ENCODE measurements at regions not wholly inside any gene's neighbourhood (a gene's known extent, or its start where the extent isn't known, plus 50 kb on each side); places are given as distances from the start of the nearest gene placed in this dataset.
"Not testable (repeated sequence)": the region's sequence is repeated elsewhere in the genome, so short reads cannot be mapped to it uniquely, and the experiment has no call there.

DNA sequence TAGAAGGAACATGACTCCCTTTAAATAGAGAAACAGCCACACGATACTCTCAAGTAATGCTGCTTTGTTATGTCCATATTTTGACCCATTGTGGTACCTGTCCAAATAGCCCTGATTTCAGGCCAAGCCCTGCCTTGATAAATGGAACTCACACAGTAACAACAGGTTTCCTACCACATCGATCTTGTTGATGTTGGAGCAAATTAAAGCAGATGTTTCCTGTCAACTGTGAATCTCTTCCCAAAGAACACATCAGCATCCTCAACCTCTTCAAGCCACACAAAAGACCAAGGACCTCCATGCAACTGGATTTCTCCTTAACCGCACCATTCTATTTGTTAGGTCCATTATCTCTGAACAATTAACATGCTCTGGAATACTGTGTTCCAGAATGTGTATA lies 109.5 kb downstream of the FOXD4L6 start:
- not testable (repeated sequence) for H3K9me3 ChIP-seq (ENCODE audit: control insufficient read depth in 1 of 2, low read length in 2 of 2); H3K4me3 ChIP-seq (ENCODE audit: low read depth in 1 of 2, low read length in 2 of 2); H3K27me3 ChIP-seq (ENCODE audit: control insufficient read depth in 1 of 2, insufficient read depth in 2 of 2, low read length in 2 of 2); H3K36me3 ChIP-seq (ENCODE audit: control insufficient read depth in 1 of 2, insufficient read depth in 2 of 2, low read length in 2 of 2); H3K4me1 ChIP-seq (ENCODE audit: control insufficient read depth in 1 of 2, insufficient read depth in 2 of 2, low read length in 2 of 2); H3K27ac ChIP-seq (ENCODE audit: low read depth, low read length); H3K9ac ChIP-seq (ENCODE audit: low read depth in 1 of 2, low read length in 2 of 2)

DNA sequence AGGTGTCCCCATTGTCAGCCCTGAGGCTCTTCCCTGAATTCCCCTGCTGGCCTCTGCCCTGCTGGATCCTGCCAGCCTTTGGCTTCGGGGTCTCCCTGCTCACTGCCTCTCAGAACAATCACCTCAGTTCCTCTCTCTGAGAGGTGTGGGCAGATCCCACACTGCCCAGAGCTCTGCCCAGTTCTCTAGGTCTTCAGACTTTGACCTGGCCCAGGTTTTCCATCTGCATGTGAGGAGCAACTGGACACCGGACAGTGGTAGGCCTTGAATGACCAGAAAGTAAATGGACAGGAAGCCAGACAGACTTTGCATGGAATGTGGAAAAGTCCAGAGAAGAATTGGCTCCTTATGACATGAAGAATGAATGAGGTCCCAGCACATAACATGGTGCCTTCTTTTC lies 111.8 kb downstream of the FOXD4L6 start:
- not testable (repeated sequence) for H3K9me3 ChIP-seq (ENCODE audit: control insufficient read depth in 1 of 2, low read length in 2 of 2); H3K4me1 ChIP-seq (ENCODE audit: control insufficient read depth in 1 of 2, insufficient read depth in 2 of 2, low read length in 2 of 2); H3K27ac ChIP-seq (ENCODE audit: low read depth, low read length); H3K36me3 ChIP-seq (ENCODE audit: control insufficient read depth in 1 of 2, insufficient read depth in 2 of 2, low read length in 2 of 2); H3K4me3 ChIP-seq (ENCODE audit: low read depth in 1 of 2, low read length in 2 of 2); H3K9ac ChIP-seq (ENCODE audit: low read depth in 1 of 2, low read length in 2 of 2); H3K27me3 ChIP-seq (ENCODE audit: control insufficient read depth in 1 of 2, insufficient read depth in 2 of 2, low read length in 2 of 2)

DNA sequence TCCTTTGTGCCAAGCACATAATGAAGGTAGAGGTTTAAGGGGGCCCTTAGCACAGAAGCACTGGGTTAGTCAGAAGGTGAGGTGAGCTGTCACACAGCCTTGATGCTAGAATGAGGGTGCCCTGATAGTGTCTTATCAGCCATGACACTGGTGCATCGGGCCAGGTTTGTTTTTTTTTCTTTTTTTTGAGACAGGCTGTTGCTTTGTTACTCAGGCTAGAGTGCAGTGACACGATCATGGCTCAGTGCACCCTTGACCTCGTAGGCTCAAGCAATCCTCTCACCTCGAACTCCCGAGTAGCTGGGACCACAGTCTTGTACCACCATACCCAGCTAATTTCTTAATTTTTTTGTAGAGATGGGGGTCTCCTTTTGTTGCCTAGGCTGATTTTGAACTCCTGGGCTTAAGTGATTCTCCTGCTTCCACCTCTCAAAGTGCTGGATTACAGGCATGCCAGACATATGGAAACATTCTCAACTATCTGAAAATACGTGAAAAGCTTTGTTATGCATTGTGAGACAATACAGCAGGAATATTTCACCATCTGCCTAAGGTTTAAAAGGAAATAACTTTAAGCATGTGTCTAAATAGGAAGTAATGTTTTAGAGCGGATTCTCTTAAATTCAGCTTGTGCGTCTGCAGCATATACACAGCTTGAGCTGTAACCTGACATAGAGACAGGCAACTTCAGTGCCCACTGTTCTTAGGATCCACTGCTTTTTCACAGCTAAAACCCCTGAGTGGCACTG lies 128.4 kb downstream of the FOXD4L6 start:
- H3K9me3 ChIP-seq (ENCODE audit: control insufficient read depth in 1 of 2, low read length in 2 of 2); H3K27ac ChIP-seq (ENCODE audit: low read depth, low read length); H3K9ac ChIP-seq (ENCODE audit: low read depth in 1 of 2, low read length in 2 of 2); H3K4me1 ChIP-seq (ENCODE audit: control insufficient read depth in 1 of 2, insufficient read depth in 2 of 2, low read length in 2 of 2); H3K27me3 ChIP-seq (ENCODE audit: control insufficient read depth in 1 of 2, insufficient read depth in 2 of 2, low read length in 2 of 2); H3K4me3 ChIP-seq (ENCODE audit: low read depth in 1 of 2, low read length in 2 of 2); H3K36me3 ChIP-seq (ENCODE audit: control insufficient read depth in 1 of 2, insufficient read depth in 2 of 2, low read length in 2 of 2): not testable (repeated sequence)

DNA sequence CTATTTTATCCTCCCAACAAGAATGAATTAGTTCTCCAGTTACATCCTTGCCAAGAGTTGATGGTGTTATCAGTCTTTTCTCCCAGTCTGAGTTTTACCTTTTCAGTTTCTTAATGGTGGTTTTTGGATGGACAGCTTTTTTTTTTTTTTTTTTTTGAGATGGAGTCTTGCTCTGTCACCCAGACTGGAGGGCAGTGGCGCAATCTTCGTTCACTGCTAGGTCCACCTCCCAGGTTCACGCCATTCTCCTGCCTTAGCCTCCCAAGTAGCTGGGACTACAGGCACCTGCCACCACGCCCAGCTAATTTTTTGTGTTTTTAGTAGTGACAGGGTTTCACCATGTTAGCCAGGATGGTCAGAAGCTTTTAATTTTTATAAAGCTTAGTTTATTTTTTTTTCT lies 133.0 kb downstream of the FOXD4L6 start:
- H3K4me1 ChIP-seq (ENCODE audit: control insufficient read depth in 1 of 2, insufficient read depth in 2 of 2, low read length in 2 of 2), result peaks cover 0 to 14% of the 10 kb centered on the region in 2 donors
- H3K9me3 ChIP-seq (ENCODE audit: control insufficient read depth in 1 of 2, low read length in 2 of 2); H3K36me3 ChIP-seq (ENCODE audit: control insufficient read depth in 1 of 2, insufficient read depth in 2 of 2, low read length in 2 of 2); H3K27ac ChIP-seq (ENCODE audit: low read depth, low read length); H3K27me3 ChIP-seq (ENCODE audit: control insufficient read depth in 1 of 2, insufficient read depth in 2 of 2, low read length in 2 of 2); H3K4me3 ChIP-seq (ENCODE audit: low read depth in 1 of 2, low read length in 2 of 2); H3K9ac ChIP-seq (ENCODE audit: low read depth in 1 of 2, low read length in 2 of 2): not testable (repeated sequence)

DNA sequence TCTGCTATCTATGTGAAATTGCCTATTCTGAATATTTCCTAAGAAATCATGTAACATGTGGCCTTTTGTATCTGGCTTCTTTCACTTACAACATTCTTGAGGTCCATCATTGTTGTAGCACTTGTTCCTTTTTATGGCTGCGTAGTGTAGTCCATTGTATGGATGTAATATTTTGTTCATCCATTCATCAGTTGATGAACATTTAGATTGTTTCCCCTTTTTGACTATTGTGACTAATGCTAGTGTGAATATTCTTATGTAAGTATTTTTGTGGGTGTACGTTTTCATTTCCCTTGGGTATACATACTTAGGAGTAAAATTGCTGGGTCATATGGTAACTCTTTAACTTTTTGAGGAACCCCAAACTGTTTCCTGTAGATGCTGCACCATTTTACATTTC lies 134.6 kb downstream of the FOXD4L6 start:
- H3K27ac ChIP-seq (ENCODE audit: low read depth, low read length); H3K9ac ChIP-seq (ENCODE audit: low read depth in 1 of 2, low read length in 2 of 2); H3K4me3 ChIP-seq (ENCODE audit: low read depth in 1 of 2, low read length in 2 of 2); H3K36me3 ChIP-seq (ENCODE audit: control insufficient read depth in 1 of 2, insufficient read depth in 2 of 2, low read length in 2 of 2); H3K9me3 ChIP-seq (ENCODE audit: control insufficient read depth in 1 of 2, low read length in 2 of 2); H3K27me3 ChIP-seq (ENCODE audit: control insufficient read depth in 1 of 2, insufficient read depth in 2 of 2, low read length in 2 of 2): not testable (repeated sequence)
- peaks cover 0 to 14% of the 10 kb centered on the region in 2 donors for H3K4me1 ChIP-seq (ENCODE audit: control insufficient read depth in 1 of 2, insufficient read depth in 2 of 2, low read length in 2 of 2)

DNA sequence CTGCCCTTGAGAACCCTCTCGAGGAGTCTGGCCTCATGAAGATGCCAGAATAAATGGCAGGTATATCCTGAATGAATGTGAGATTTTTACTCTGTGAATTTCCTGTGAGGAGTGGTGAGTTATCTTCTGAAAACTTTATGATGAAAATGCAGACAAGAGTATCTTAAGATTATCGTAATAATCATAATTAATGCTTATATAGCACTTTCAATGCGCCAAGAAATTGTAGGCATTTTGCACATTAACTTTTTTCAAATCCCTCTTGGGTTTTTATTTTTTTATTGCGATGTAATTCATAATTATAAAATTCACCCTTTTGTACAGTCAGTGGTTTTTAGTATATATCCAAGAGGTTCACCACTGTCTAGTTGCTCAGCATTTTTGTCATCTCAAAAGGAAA lies 135.1 kb downstream of the FOXD4L6 start:
- H3K36me3 ChIP-seq (ENCODE audit: control insufficient read depth in 1 of 2, insufficient read depth in 2 of 2, low read length in 2 of 2); H3K9me3 ChIP-seq (ENCODE audit: control insufficient read depth in 1 of 2, low read length in 2 of 2); H3K27ac ChIP-seq (ENCODE audit: low read depth, low read length); H3K27me3 ChIP-seq (ENCODE audit: control insufficient read depth in 1 of 2, insufficient read depth in 2 of 2, low read length in 2 of 2); H3K9ac ChIP-seq (ENCODE audit: low read depth in 1 of 2, low read length in 2 of 2): not testable (repeated sequence)
- peak overlapping the region in 1 of 2 donors; percentile 87 for H3K4me3 ChIP-seq (ENCODE audit: low read depth in 1 of 2, low read length in 2 of 2)
- H3K4me1 ChIP-seq (ENCODE audit: control insufficient read depth in 1 of 2, insufficient read depth in 2 of 2, low read length in 2 of 2), result peaks cover 0 to 14% of the 10 kb centered on the region in 2 donors

DNA sequence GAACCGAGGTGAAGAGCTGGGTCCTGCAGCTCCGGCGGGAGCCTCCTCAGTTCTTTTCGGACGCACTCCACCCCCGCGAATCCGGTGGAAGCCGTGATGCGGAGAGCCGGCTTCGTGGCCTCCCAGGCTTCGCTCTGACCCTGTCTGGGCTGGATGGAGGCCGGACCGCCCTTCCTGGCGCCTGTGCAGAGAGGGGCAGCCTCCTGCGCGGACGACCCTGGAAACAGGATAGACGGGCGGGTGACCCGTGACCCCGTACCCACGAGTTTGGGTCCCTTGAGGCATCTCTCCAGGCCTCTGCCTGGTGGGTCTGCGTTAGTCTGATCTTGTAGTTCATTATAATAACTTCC lies 136.0 kb downstream of the FOXD4L6 start:
- Histone ChIP-seq H3K27ac (ENCODE audit: low read depth, low read length) (peak overlapping the region; percentile 79), H3K4me3 (ENCODE audit: low read depth in 1 of 2, low read length in 2 of 2) (peak overlapping the region; percentile 87 to 88), H3K9ac (ENCODE audit: low read depth in 1 of 2, low read length in 2 of 2) (peak overlapping the region; percentile 85 to 94), H3K4me1 (ENCODE audit: control insufficient read depth in 1 of 2, insufficient read depth in 2 of 2, low read length in 2 of 2) (peaks cover 0 to 14% of the 10 kb centered on the region in 2 donors)
- not testable (repeated sequence) for H3K9me3 ChIP-seq (ENCODE audit: control insufficient read depth in 1 of 2, low read length in 2 of 2); H3K36me3 ChIP-seq (ENCODE audit: control insufficient read depth in 1 of 2, insufficient read depth in 2 of 2, low read length in 2 of 2); H3K27me3 ChIP-seq (ENCODE audit: control insufficient read depth in 1 of 2, insufficient read depth in 2 of 2, low read length in 2 of 2)

DNA sequence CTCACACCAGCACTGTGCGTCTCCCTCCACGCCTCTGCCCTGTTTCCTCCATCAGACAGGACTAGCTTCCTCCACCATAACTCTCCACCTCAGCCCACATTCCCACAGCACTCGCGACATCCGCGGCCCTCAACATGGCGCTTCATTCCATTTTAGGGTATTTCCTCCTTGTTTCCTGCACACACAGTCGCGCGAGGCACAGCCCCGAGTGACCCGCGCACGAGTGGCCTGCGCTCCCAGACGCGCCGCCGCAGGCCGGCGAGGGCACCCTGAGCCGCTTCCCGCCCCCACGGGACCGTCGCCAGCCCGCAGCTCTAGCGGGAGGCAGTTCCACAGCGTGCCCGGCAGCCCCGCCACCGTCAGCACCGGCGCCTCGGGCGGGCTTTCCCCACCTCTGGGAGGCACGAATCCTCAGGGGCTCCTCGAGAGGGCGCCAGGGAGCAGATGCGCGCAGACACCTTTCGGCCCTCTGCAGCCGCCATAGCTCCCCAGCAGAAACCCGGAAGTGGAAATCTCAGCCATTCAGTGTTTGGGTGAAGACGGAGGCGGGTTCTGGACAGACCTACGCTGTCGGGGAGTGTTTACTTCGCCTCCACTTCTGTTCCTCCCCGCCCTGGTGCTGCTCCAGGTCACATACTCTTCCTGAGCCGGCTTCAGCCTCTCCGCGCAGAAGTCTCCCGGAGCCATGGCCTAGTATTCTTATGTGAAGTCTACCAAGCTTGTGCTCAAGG lies 136.6 kb downstream of the FOXD4L6 start:
- Histone ChIP-seq H3K4me3 (ENCODE audit: low read depth in 1 of 2, low read length in 2 of 2) (peak overlapping the region; percentile 87 to 88), H3K4me1 (ENCODE audit: control insufficient read depth in 1 of 2, insufficient read depth in 2 of 2, low read length in 2 of 2) (peaks cover 0 to 14% of the 10 kb centered on the region in 2 donors), H3K27ac (ENCODE audit: low read depth, low read length) (peak overlapping the region; percentile 79), H3K9ac (ENCODE audit: low read depth in 1 of 2, low read length in 2 of 2) (peak overlapping the region; percentile 85 to 94)
- H3K36me3 ChIP-seq (ENCODE audit: control insufficient read depth in 1 of 2, insufficient read depth in 2 of 2, low read length in 2 of 2); H3K27me3 ChIP-seq (ENCODE audit: control insufficient read depth in 1 of 2, insufficient read depth in 2 of 2, low read length in 2 of 2); H3K9me3 ChIP-seq (ENCODE audit: control insufficient read depth in 1 of 2, low read length in 2 of 2): not testable (repeated sequence)

DNA sequence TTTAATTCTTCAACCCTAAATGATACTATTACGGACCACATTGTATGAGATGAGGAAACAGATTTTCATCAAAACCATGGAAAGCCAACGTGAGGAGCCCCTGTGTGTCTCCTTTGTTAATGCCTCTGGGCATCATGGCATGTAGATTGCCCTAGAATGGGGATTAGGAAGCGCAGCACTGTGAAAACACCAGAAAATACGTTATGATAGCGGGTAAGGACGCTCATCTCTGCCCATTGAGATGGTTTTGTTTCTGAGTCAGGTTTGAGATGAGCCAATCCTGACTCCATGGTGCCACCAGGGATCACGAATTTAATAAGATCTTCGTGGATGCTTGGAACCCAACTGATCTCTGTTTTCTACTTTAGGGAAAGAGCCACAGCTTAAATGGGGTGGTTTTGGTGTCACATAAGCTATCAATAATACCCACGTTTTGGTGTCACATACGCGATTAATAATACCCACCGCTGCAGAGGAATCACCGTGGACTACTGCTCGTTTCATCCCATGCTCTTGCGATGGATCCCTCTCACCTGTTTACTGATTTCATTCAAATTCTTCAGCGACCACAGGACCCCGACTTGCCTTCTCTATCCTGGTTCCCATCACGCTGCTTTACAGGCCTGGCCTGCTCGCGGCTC lies 137.3 kb downstream of the FOXD4L6 start:
- Histone ChIP-seq H3K4me3 (ENCODE audit: low read depth in 1 of 2, low read length in 2 of 2) (peak overlapping the region; percentile 87 to 88), H3K9ac (ENCODE audit: low read depth in 1 of 2, low read length in 2 of 2) (peak overlapping the region; percentile 85 to 94), H3K27ac (ENCODE audit: low read depth, low read length) (peak overlapping the region; percentile 79), H3K4me1 (ENCODE audit: control insufficient read depth in 1 of 2, insufficient read depth in 2 of 2, low read length in 2 of 2) (peaks cover 0 to 14% of the 10 kb centered on the region in 2 donors)
- not testable (repeated sequence) for H3K36me3 ChIP-seq (ENCODE audit: control insufficient read depth in 1 of 2, insufficient read depth in 2 of 2, low read length in 2 of 2); H3K27me3 ChIP-seq (ENCODE audit: control insufficient read depth in 1 of 2, insufficient read depth in 2 of 2, low read length in 2 of 2); H3K9me3 ChIP-seq (ENCODE audit: control insufficient read depth in 1 of 2, low read length in 2 of 2)

DNA sequence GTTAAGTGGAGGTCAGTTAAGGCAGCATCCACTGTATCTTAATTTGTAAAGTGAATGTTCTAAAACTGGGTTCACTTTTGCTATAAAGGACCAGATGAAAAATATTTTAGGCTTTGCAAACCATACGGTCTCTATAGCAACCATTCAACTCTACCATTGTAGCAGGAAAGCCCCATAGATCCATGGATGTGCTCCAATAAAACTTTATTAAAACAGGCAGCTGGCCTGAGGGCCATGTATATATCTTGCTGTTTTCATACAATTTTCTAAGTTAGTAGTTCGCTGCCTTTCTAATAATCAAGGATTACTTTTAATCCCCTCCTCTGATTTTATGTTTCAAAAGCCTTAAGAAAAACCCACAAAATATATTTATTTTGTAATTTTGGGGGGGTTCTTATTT lies 142.1 kb downstream of the FOXD4L6 start:
- H3K27me3 ChIP-seq (ENCODE audit: control insufficient read depth in 1 of 2, insufficient read depth in 2 of 2, low read length in 2 of 2); H3K4me3 ChIP-seq (ENCODE audit: low read depth in 1 of 2, low read length in 2 of 2); H3K4me1 ChIP-seq (ENCODE audit: control insufficient read depth in 1 of 2, insufficient read depth in 2 of 2, low read length in 2 of 2); H3K9me3 ChIP-seq (ENCODE audit: control insufficient read depth in 1 of 2, low read length in 2 of 2); H3K9ac ChIP-seq (ENCODE audit: low read depth in 1 of 2, low read length in 2 of 2); H3K36me3 ChIP-seq (ENCODE audit: control insufficient read depth in 1 of 2, insufficient read depth in 2 of 2, low read length in 2 of 2); H3K27ac ChIP-seq (ENCODE audit: low read depth, low read length): not testable (repeated sequence)

All from duodenal mucosa (tissue), 2 donors.